Tibial nerve (tissue), 4 donors: ENCODE measurements at regions not wholly inside any gene's neighbourhood (a gene's known extent, or its start where the extent isn't known, plus 50 kb on each side); places are given as distances from the start of the nearest gene placed in this dataset.
"Not testable (repeated sequence)": the region's sequence is repeated elsewhere in the genome, so short reads cannot be mapped to it uniquely, and the experiment has no call there.

Experiments
- DNase-seq, 2 donors: peaks; one replicate each; pipeline ENCODE4 v3.0.0-alpha.2; 2019; ENCODE audit warnings: low spot score in 2 of 2
- H3K27ac ChIP-seq, 4 donors: fragments of 200-600 bp; sonication (generic) in 3 of 4; one replicate each; pipeline ENCODE4 v1.5.1; 2017 to 2019; ENCODE audit warnings: mild to moderate bottlenecking in 1 of 4
- H3K27me3 ChIP-seq, 2 donors: fragments of 200-600 bp; sonication (generic) in 1 of 2; one replicate each; pipeline versions ENCODE4 v1.5.1 to v1.6.0; 2017 to 2019
- H3K36me3 ChIP-seq, 3 donors: fragments of 200-600 bp; sonication (generic); one replicate each; pipeline ENCODE4 v1.5.1; 2018 to 2019
- H3K4me1 ChIP-seq, 4 donors: fragments of 200-600 bp; sonication (generic) in 3 of 4; one replicate each; pipeline ENCODE4 v1.5.1; 2017 to 2019
- H3K4me3 ChIP-seq, 4 donors: fragments of 200-600 bp; sonication (generic) in 3 of 4; one replicate each; pipeline ENCODE4 v1.5.1; 2017 to 2019; ENCODE audit warnings: mild to moderate bottlenecking in 1 of 4, moderate library complexity in 1 of 4
- H3K9me3 ChIP-seq, 4 donors: fragments of 200-600 bp; sonication (generic) in 3 of 4; one replicate each; pipeline ENCODE4 v1.5.1; 2017 to 2019
- EP300 ChIP-seq, 2 donors: sonication (generic); formaldehyde crosslinking; IDR thresholded peaks; one replicate each; pipeline ENCODE4 v1.6.1; 2017; ENCODE audit warnings: antibody characterized with exemption in 2 of 2, mild to moderate bottlenecking in 1 of 2
- POLR2A ChIP-seq, 2 donors: fragments of 450-650 bp; IDR thresholded peaks; one replicate each; pipeline ENCODE4 v1.6.1; 2017; ENCODE audit warnings: antibody characterized with exemption in 2 of 2, mild to moderate bottlenecking in 2 of 2, moderate library complexity in 2 of 2
- WGBS, 2 donors: methylation state at CpG; one replicate each; pipeline ENCODE4 v1.1.5; 2018; 5-methylcytosine and 5-hydroxymethylcytosine counted together
- TF ChIP-seq, protein P1 (sequence below), 5 experiments: fragments of 200-600 bp in 3 of 5; fragments of 450-650 bp in 2 of 5; sonication (generic) in 3 of 5; IDR thresholded peaks; one replicate each; pipeline ENCODE4 v1.5.1; 2016 to 2019; ENCODE audit warnings: antibody characterized with exemption in 5 of 5, mild to moderate bottlenecking in 3 of 5, moderate library complexity in 2 of 5

DNA sequence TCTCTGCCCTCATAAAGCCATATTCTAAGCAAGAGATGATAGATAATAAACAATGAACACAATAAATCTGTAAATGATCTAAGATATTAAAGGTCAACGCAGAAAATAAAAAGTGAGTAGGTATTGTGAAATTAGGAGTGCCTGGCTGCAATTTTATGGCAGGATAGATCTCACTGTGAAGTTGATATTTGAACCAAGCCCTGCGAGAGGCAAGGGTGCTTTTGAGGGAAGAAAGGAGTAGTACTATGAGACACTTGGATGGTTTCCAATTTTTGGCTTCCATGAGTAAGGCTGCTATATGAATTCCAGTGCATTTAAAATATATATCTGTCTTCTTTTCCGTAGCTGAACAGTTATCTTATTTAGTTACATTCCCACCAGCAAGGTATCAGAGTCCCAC lies 720.0 kb upstream of the CNTN5 start:
- 66 to 73% methylated on average over 3 of the region's 3 CpGs for WGBS, 2 donors
- H3K36me3 ChIP-seq, result no peaks in the 10 kb centered on the region
- no peak for DNase-seq
- no peak overlapping the region for H3K4me3 ChIP-seq
- TF ChIP-seq, protein P1, sequence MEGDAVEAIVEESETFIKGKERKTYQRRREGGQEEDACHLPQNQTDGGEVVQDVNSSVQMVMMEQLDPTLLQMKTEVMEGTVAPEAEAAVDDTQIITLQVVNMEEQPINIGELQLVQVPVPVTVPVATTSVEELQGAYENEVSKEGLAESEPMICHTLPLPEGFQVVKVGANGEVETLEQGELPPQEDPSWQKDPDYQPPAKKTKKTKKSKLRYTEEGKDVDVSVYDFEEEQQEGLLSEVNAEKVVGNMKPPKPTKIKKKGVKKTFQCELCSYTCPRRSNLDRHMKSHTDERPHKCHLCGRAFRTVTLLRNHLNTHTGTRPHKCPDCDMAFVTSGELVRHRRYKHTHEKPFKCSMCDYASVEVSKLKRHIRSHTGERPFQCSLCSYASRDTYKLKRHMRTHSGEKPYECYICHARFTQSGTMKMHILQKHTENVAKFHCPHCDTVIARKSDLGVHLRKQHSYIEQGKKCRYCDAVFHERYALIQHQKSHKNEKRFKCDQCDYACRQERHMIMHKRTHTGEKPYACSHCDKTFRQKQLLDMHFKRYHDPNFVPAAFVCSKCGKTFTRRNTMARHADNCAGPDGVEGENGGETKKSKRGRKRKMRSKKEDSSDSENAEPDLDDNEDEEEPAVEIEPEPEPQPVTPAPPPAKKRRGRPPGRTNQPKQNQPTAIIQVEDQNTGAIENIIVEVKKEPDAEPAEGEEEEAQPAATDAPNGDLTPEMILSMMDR (IDR thresholded peaks at IDR 0.05), result no peak
- no peak overlapping the region for H3K27ac ChIP-seq
- no peaks in the 10 kb centered on the region for H3K9me3 ChIP-seq
- H3K4me1 ChIP-seq, result no peaks in the 10 kb centered on the region
- H3K27me3 ChIP-seq, result no peaks in the 10 kb centered on the region

DNA sequence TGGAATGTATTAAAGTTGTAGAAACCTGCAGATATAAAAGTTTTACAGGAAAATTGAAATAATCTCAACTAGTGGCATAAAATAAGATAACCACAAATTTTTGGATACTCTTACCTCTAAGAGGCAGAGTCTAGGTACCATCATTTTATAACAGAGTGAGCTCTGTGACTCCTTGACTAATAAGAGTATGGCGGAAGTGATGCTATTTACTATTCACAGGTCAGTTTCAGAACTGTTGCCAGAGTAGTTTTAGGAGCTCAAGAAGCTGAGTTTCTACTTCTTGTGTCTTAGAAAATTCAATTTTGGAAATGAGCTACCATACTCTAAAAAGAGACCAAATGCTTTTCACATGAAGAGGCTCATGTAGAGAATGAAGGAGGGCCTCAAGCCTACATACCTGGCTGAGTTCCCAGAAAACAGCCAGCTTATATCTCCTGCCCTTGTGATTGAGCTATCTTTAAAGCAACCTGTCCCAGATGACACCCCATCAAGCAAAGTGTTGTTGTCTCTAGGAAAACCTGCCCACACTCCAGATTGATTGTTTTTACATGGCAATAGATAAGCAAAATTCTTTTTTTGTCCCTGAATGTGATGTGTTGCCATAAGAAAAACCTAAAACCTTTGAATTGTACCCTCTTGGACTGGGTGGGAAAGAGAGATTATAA lies 712.8 kb upstream of the CNTN5 start:
- no peaks in the 10 kb centered on the region for H3K36me3 ChIP-seq
- H3K4me3 ChIP-seq, result no peak overlapping the region
- 90 to 100% methylated on average over 1 of the region's 1 CpG for WGBS, 2 donors
- no peaks in the 10 kb centered on the region for H3K9me3 ChIP-seq
- TF ChIP-seq POLR2A (IDR thresholded peaks at IDR 0.05) (no peak), EP300 (IDR thresholded peaks at IDR 0.05) (no peak)
- TF ChIP-seq, protein P1 (IDR thresholded peaks at IDR 0.05), result no peak
- no peaks in the 10 kb centered on the region for H3K27me3 ChIP-seq
- DNase-seq, result no peak
- no peak overlapping the region for H3K27ac ChIP-seq
- no peaks in the 10 kb centered on the region for H3K4me1 ChIP-seq

DNA sequence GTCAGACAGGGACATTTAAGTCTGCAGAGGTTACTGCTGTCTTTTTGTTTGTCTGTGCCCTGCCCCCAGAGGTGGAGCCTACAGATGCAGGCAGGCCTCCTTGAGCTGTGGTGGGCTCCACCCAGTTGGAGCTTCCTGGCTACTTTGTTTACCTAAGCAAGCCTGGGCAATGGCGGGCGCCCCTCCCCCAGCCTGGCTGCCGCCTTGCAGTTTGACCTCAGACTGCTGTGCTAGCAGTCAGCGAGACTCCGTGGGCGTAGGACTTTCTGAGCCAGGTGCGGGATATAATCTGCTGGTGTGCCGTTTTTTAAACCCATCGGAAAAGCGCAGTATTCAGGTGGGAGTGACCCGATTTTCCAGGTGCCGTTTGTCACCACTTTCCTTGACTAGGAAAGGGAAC lies 690.4 kb upstream of the CNTN5 start:
- H3K27ac ChIP-seq, H3K4me3 ChIP-seq, H3K36me3 ChIP-seq, DNase-seq, H3K27me3 ChIP-seq, H3K9me3 ChIP-seq, H3K4me1 ChIP-seq: not testable (repeated sequence)
- WGBS, 2 donors, result 71 to 81% methylated on average over 9 of the region's 12 CpGs

DNA sequence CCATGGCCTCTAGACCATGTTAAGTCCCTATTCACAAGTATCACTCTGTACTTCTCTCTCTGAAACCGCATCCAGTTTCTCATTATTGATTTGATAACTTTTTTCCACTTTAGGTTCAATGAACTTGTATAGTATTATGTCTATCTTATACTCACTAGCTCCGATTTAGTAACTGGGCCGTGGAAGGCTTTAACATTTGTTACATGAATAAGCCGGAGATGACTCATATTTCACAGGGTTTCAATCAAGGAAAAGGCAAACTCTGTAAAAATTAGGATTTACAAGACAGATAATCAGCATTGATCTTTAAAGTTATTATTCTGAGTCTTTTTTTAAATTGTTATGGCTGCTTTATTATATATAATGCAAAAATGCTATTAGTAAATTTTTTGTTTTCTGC lies 662.2 kb upstream of the CNTN5 start:
- Histone ChIP-seq H3K9me3 (no peaks in the 10 kb centered on the region), H3K36me3 (no peaks in the 10 kb centered on the region), H3K4me3 (no peak overlapping the region), H3K4me1 (no peaks in the 10 kb centered on the region), H3K27me3 (no peaks in the 10 kb centered on the region), H3K27ac (no peak overlapping the region)
- DNase-seq, result no peak
- TF ChIP-seq POLR2A (IDR thresholded peaks at IDR 0.05), result no peak
- no peak for TF ChIP-seq EP300 (IDR thresholded peaks at IDR 0.05)
- WGBS, 2 donors, result 90 to 93% methylated on average over 4 of the region's 4 CpGs

DNA sequence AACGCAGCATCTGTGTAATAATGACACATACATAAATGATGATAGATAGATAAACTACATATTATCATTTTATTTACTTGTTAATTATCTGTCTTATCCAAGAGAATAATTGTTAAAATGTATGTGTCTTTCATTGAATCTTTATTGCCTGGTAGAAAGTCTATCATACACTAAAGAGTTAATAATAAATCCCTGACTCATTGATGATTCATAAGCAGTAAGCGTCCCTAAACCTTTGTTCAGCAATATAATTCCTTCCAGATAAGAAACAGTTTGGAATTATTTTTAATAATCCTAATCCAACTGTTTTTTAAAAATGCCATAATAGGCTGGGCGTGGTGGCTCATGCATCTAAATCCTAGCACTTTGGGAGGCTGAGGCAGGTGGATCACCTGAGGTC lies 655.6 kb upstream of the CNTN5 start:
- no peak overlapping the region for H3K4me3 ChIP-seq
- H3K4me1 ChIP-seq, result no peaks in the 10 kb centered on the region
- no peaks in the 10 kb centered on the region for H3K27me3 ChIP-seq
- H3K9me3 ChIP-seq, result no peaks in the 10 kb centered on the region
- no peak for DNase-seq
- no peaks in the 10 kb centered on the region for H3K36me3 ChIP-seq
- 65 to 70% methylated on average over 3 of the region's 3 CpGs for WGBS, 2 donors
- TF ChIP-seq EP300 (IDR thresholded peaks at IDR 0.05) (no peak), POLR2A (IDR thresholded peaks at IDR 0.05) (no peak)
- TF ChIP-seq, protein P1 (IDR thresholded peaks at IDR 0.05), result no peak
- no peak overlapping the region for H3K27ac ChIP-seq

DNA sequence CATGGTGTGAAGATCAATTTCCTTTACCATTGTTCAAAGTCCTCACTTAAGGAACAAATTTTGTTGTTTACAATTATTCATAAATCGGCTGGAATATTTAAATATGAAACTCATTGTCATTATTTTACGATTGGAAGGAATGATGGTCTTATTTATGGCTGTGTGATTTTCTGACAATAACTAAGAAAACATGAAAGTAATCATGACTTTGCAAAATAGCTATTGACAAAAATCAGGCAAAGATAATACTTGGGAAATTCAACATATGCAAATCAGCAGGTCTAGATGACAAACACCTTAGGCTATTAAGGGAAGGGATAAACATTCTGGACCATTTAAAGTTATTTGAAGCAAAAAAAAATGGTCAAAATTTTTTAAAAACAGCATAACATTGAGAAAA lies 654.8 kb upstream of the CNTN5 start:
- DNase-seq, result no peak
- 77 to 84% methylated on average over 2 of the region's 2 CpGs for WGBS, 2 donors
- Histone ChIP-seq H3K27me3 (no peaks in the 10 kb centered on the region), H3K4me1 (no peaks in the 10 kb centered on the region), H3K36me3 (no peaks in the 10 kb centered on the region), H3K9me3 (no peaks in the 10 kb centered on the region), H3K4me3 (no peak overlapping the region), H3K27ac (no peak overlapping the region)
- no peak for TF ChIP-seq EP300 (IDR thresholded peaks at IDR 0.05)
- TF ChIP-seq, protein P1 (IDR thresholded peaks at IDR 0.05), result no peak
- no peak for TF ChIP-seq POLR2A (IDR thresholded peaks at IDR 0.05)
